SU-DHL-6 (cell line): ENCODE measurements at regions not wholly inside any gene's neighbourhood (a gene's known extent, or its start where the extent isn't known, plus 50 kb on each side); places are given as distances from the start of the nearest gene placed in this dataset.

Source experiments
- H2AFZ ChIP-seq: fragments of 200-600 bp; sonication (generic); 2 replicates; pipeline ENCODE4 v1.6.1; 2014; ENCODE audit warnings: low read depth, mild to moderate bottlenecking, moderate library complexity, mixed read lengths, antibody characterized with exemption, low read length; ENCODE audit not compliant: severe bottlenecking
- H3F3A ChIP-seq: fragments of 200-600 bp; shearing (Covaris generic); 2 replicates; pipeline ENCODE4 v1.6.0; 2016; ENCODE audit warnings: antibody characterized with exemption, mild to moderate bottlenecking; ENCODE audit not compliant: insufficient read depth
- H3K27ac ChIP-seq: fragments of 200-600 bp; sonication (generic); 2 replicates; pipeline ENCODE4 v1.5.1; 2016; ENCODE audit warnings: low read depth, mild to moderate bottlenecking, low read length, moderate library complexity, mixed read lengths
- H3K27me3 ChIP-seq: fragments of 200-600 bp; sonication (generic), shearing (Covaris generic); 2 replicates; pipeline ENCODE4 v1.6.0; 2014; ENCODE audit warnings: mild to moderate bottlenecking, low read length
- H3K36me3 ChIP-seq: fragments of 200-600 bp; sonication (generic); 2 replicates; pipeline ENCODE4 v1.6.1; 2014; ENCODE audit warnings: mild to moderate bottlenecking, low read length, mixed read lengths
- H3K4me2 ChIP-seq: fragments of 300-600, 200-600 bp; shearing (Covaris generic), sonication (generic); 2 replicates; pipeline ENCODE4 v1.6.0; 2014; ENCODE audit warnings: low read length, low read depth, mild to moderate bottlenecking; ENCODE audit not compliant: poor library complexity, severe bottlenecking
- H3K4me3 ChIP-seq: fragments of 200-600 bp; sonication (generic); 2 replicates; pipeline ENCODE4 v1.5.1; 2014; ENCODE audit warnings: antibody characterized with exemption, low read length, mild to moderate bottlenecking, mixed read lengths; ENCODE audit not compliant: insufficient read depth, poor library complexity, severe bottlenecking
- H3K79me2 ChIP-seq: fragments of 200-600 bp; sonication (generic); 2 replicates; pipeline ENCODE4 v1.6.1; 2014; ENCODE audit warnings: mild to moderate bottlenecking, low read length, moderate library complexity; ENCODE audit not compliant: insufficient read depth
- H3K9ac ChIP-seq: fragments of 200-600 bp; sonication (generic); 2 replicates; pipeline ENCODE4 v1.7.0; 2014; ENCODE audit warnings: mild to moderate bottlenecking, low read length
- H3K9me2 ChIP-seq: fragments of 200-600 bp; sonication (generic); replicated peaks from 2 replicates; pipeline ENCODE4 v1.6.1; 2014; ENCODE audit warnings: low read length; ENCODE audit not compliant: insufficient read depth
- H3K9me3 ChIP-seq: fragments of 200-600 bp; sonication (generic); 2 replicates; pipeline ENCODE4 v1.6.1; 2014; ENCODE audit warnings: low read length, mixed read lengths; ENCODE audit not compliant: insufficient read depth
- H4K20me1 ChIP-seq: fragments of 200-600 bp; sonication (generic); 2 replicates; pipeline ENCODE4 v1.6.1; 2014; ENCODE audit warnings: low read depth, mild to moderate bottlenecking, antibody characterized with exemption, low read length, moderate library complexity, mixed read lengths
- EZH2phosphoT487 ChIP-seq: fragments of 200-600 bp; sonication (generic), shearing (Covaris generic); conservative IDR thresholded peaks from 2 replicates; pipeline ENCODE4 v1.6.1; 2018; ENCODE audit warnings: mild to moderate bottlenecking, antibody characterized with exemption, low read length, moderate library complexity, mixed read lengths
- TF ChIP-seq, protein P1 (sequence below): fragments of 200-600 bp; sonication (generic); IDR thresholded peaks from one replicate; pipeline ENCODE4 v1.5.1; 2017; ENCODE audit warnings: antibody characterized with exemption, mild to moderate bottlenecking, low read length, moderate library complexity; ENCODE audit not compliant: insufficient read depth, poor library complexity, severe bottlenecking

DNA sequence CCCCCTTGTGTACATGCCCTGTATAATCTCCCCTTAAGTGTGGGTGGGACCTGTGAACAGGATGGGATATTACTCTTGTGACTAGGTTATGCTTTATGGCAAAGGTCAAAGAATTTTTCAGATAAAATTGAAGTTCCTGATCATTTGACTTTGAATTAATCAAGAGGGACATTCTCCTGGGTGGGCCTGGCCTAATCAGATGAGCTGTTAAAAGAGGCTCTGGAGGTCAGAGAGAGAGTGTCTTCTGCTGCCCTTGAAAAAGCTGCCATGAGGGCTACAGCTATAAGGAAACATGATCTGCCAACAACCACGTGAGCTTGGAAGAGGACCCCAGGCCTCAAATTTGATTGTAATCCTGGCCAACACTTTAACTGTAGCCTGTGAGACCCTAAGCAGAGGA, 125.6 kb upstream of the CSF3R start:
- H4K20me1 ChIP-seq = no peaks in the 10 kb centered on the region
- no peaks in the 10 kb centered on the region for H3K9me3 ChIP-seq
- no peaks in the 10 kb centered on the region for H3K36me3 ChIP-seq
- H3K9me2 ChIP-seq = no peaks in the 10 kb centered on the region
- H3K9ac ChIP-seq = no peak overlapping the region
- no peaks in the 10 kb centered on the region for H3F3A ChIP-seq
- H3K4me3 ChIP-seq = no peak overlapping the region
- no peaks in the 10 kb centered on the region for H3K27me3 ChIP-seq
- H3K79me2 ChIP-seq = no peaks in the 10 kb centered on the region
- TF ChIP-seq EZH2phosphoT487 = no peak
- TF ChIP-seq, protein P1, sequence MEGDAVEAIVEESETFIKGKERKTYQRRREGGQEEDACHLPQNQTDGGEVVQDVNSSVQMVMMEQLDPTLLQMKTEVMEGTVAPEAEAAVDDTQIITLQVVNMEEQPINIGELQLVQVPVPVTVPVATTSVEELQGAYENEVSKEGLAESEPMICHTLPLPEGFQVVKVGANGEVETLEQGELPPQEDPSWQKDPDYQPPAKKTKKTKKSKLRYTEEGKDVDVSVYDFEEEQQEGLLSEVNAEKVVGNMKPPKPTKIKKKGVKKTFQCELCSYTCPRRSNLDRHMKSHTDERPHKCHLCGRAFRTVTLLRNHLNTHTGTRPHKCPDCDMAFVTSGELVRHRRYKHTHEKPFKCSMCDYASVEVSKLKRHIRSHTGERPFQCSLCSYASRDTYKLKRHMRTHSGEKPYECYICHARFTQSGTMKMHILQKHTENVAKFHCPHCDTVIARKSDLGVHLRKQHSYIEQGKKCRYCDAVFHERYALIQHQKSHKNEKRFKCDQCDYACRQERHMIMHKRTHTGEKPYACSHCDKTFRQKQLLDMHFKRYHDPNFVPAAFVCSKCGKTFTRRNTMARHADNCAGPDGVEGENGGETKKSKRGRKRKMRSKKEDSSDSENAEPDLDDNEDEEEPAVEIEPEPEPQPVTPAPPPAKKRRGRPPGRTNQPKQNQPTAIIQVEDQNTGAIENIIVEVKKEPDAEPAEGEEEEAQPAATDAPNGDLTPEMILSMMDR = no peak
- no peak overlapping the region for H3K4me2 ChIP-seq
- no peak overlapping the region for H2AFZ ChIP-seq
- no peak overlapping the region for H3K27ac ChIP-seq

GRCh38 chr1:36607263-36607651, 124.5 kb upstream of the CSF3R start:
- H3K9me2 ChIP-seq = no peaks in the 10 kb centered on the region
- no peaks in the 10 kb centered on the region for H3K79me2 ChIP-seq
- H2AFZ ChIP-seq = no peak overlapping the region
- H3K27ac ChIP-seq = no peak overlapping the region
- H3F3A ChIP-seq = no peaks in the 10 kb centered on the region
- H3K4me2 ChIP-seq = no peak overlapping the region
- H3K36me3 ChIP-seq = no peaks in the 10 kb centered on the region
- no peak for TF ChIP-seq EZH2phosphoT487
- TF ChIP-seq, protein P1 = no peak
- H3K9ac ChIP-seq = no peak overlapping the region
- no peaks in the 10 kb centered on the region for H3K27me3 ChIP-seq
- H4K20me1 ChIP-seq = no peaks in the 10 kb centered on the region
- no peaks in the 10 kb centered on the region for H3K9me3 ChIP-seq
- no peak overlapping the region for H3K4me3 ChIP-seq

GRCh38 chr1:36606641-36607262, 124.0 kb upstream of the CSF3R start:
- Histone ChIP-seq H3K27me3 (no peaks in the 10 kb centered on the region), H2AFZ (no peak overlapping the region), H3K4me2 (no peak overlapping the region), H4K20me1 (no peaks in the 10 kb centered on the region), H3K79me2 (no peaks in the 10 kb centered on the region), H3K9me2 (no peaks in the 10 kb centered on the region), H3F3A (no peaks in the 10 kb centered on the region), H3K9ac (no peak overlapping the region), H3K4me3 (no peak overlapping the region), H3K27ac (no peak overlapping the region), H3K36me3 (no peaks in the 10 kb centered on the region), H3K9me3 (no peaks in the 10 kb centered on the region)
- no peak for TF ChIP-seq EZH2phosphoT487
- TF ChIP-seq, protein P1 = no peak
